GM12891 (cell line): ENCODE measurements at regions not wholly inside any gene's neighbourhood (a gene's known extent, or its start where the extent isn't known, plus 50 kb on each side); places are given as distances from the start of the nearest gene placed in this dataset.

Source experiments
- DNase-seq: peaks from one replicate; pipeline ENCODE4 v3.0.0; 2011; ENCODE audit warnings: low spot score; ENCODE audit not compliant: insufficient read length
- FAIRE-seq: peaks from 2 replicates; lab custom pipeline; 2011; peaks lifted over from hg19 to GRCh38; lab: Jason Lieb, UNC
- PAX5 ChIP-seq: IDR thresholded peaks from 2 replicates; pipeline ENCODE4 v1.6.1; 2011; ENCODE audit warnings: low read length, moderate library complexity, mild to moderate bottlenecking; ENCODE audit not compliant: insufficient read depth, severe bottlenecking
- POLR2A ChIP-seq: IDR thresholded peaks from 2 replicates; pipeline ENCODE4 v1.6.1; 2011; ENCODE audit warnings: low read depth, low read length, control low read depth
- POLR2AphosphoS5 ChIP-seq: IDR thresholded peaks from 2 replicates; pipeline ENCODE4 v1.6.1; 2011; ENCODE audit warnings: low read depth, low read length, control low read depth
- POU2F2 ChIP-seq: IDR thresholded peaks from 2 replicates; pipeline ENCODE4 v1.6.1; 2011; ENCODE audit warnings: low read depth, mild to moderate bottlenecking, control low read depth, low read length, moderate library complexity
- SPI1 ChIP-seq: IDR thresholded peaks from 2 replicates; pipeline ENCODE4 v1.6.1; 2011; ENCODE audit warnings: low read depth, low read length, control low read depth
- TAF1 ChIP-seq: IDR thresholded peaks from 2 replicates; pipeline ENCODE4 v1.6.1; 2011; ENCODE audit warnings: low read depth, low read length, control low read depth

DNA sequence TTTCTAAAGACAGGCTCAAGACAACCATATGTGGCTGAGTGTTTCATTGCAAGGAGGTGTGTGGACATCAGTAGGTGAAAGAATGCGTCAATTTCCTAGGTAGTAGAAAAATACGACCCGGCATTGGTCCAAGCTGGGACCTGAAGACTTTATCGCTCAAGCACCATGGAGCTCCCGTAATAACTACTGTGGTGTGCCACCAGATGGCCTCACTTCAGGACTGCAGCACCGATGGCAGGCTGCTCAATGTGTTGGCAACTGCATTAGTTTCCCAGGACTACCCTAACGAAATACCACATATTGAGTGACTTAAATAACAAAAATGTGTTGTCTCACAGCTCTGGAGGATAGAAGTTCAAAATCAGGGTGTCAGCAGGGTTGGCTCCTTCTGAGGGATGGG is 72.4 kb upstream of the FAT3 start:
- no peak for DNase-seq
- FAIRE-seq, result no peak
- TF ChIP-seq POU2F2 (no peak), TAF1 (no peak), POLR2AphosphoS5 (no peak), SPI1 (no peak), POLR2A (no peak), PAX5 (no peak)

DNA sequence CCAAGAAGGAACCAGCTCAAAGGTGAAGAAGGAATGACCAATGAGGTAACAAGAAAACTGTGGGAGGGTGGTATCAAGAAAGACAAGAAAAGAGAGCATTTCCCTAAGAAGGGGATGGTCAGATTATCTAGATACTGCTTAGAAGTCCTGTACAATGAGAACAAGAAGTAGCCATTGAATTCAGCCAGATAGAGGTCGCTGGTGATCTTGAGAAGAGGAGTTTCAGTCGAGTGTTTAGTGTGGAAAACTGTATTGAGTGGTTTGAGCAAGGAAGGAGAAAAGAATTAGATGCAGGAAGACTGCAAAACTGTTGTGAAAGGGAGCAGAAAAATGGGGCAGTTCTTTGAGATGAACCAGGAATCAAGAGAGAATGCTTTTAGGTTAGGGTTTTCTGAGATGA is 74.6 kb upstream of the FAT3 start:
- TF ChIP-seq POLR2A (no peak), PAX5 (no peak), POLR2AphosphoS5 (no peak), SPI1 (no peak), POU2F2 (no peak), TAF1 (no peak)
- no peak for FAIRE-seq
- DNase-seq, result no peak

DNA sequence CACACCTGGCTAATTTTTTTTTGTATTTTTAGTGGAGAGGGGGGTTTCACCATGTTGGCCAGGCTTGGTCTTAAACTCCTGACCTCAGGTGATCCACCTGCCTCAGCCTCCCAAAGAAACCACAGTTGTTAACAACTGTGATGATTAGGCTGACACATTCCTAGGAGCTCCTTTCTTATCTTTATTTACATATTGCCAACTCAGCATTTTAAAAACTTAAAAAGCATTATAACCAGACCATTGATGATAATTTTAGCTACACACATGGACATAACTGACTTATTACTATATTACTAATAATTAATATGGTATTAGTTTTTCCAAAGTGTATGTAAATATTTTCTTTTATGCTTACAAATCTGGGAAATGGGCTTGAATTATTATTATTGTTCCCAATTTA is 82.9 kb upstream of the FAT3 start:
- FAIRE-seq, result no peak
- TF ChIP-seq PAX5 (no peak), POLR2A (no peak), TAF1 (no peak), POU2F2 (no peak), SPI1 (no peak), POLR2AphosphoS5 (no peak)

DNA sequence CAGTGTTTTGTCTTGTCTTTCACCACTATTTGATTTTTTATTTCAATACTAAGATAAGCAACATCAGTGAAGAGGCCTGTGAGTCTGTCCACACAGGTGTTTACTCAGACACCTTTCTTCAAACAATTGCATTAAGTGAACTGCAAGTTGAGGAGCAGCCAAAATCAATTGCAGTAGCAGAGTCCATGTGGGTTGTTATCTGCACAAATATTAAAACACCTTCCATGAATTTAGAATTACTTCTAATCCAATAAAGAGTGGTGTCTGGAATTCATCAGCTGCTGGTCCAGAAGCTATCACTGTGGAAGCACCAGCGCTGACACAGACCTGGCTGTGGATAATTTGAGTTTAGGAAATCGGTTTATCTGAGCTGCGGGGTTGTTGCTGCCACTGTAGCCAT is 83.5 kb upstream of the FAT3 start:
- TF ChIP-seq POU2F2 (no peak), TAF1 (no peak), POLR2AphosphoS5 (no peak), POLR2A (no peak), SPI1 (no peak), PAX5 (no peak)
- FAIRE-seq (no peak), DNase-seq (no peak)

More for the DNA sequence above, 82.9 kb upstream of the FAT3 start:
- DNase-seq, result no peak

DNA sequence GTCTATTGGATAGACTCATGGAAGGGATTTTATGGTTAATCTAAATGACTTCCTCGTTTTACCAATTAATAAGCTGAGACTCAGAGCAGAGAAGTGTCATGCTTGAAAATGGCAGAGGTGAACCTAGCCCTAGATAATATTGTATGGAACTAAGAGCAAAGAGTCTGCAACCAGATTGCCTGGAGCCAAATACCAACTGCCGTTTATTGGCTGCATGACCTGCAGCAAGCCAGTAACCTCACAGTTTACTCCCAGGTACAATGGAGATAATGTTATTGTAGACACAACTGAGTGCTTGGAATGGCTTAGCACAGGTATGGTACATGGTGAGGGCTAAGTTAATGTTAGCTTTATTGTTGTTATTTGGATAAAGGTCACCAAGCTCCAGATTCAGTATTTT is 84.6 kb upstream of the FAT3 start:
- DNase-seq (no peak), FAIRE-seq (no peak)
- TF ChIP-seq POLR2A, result no peak
- TF ChIP-seq TAF1, result no peak
- no peak for TF ChIP-seq POLR2AphosphoS5
- no peak for TF ChIP-seq PAX5
- TF ChIP-seq POU2F2, result no peak
- no peak for TF ChIP-seq SPI1

DNA sequence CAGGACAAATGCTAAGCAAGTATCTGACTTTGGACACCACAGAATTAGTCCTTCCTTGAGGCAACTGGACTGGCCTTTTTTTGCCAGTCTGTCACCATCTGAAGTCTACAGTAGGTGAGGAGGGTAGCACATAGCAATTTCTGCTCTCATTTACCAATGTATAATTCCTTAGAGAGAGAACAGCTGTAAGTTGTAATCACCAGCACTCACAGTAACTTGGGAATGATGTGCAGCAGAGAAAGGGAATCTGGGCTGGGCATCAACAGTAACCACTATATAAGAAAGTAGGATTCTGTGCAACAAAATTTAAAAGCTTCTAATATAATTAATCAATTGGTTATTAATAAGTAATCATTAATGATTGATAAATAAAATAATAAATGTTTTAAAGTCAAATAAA is 86.3 kb upstream of the FAT3 start:
- DNase-seq (no peak), FAIRE-seq (no peak)
- TF ChIP-seq POLR2AphosphoS5 (no peak), POLR2A (no peak), PAX5 (no peak), POU2F2 (no peak), TAF1 (no peak), SPI1 (no peak)

DNA sequence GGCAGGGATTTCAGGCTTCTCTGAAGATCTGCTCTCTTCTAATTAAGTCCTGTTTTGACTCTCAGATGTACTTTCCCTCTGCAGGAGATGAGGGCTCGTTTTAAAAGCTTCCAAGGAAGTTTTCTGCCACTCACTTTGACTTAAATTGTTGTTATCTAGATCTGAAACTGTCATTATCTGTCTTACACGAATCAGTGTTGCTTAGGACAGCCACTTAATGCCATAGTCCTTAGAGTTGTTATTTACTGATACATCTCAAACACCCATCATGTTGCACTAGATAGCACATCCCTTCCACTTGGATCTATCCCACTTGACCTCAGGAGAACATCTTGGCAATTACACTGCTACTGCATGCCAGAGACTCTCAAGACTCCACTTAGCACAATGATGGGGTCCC is 86.9 kb upstream of the FAT3 start:
- FAIRE-seq, result no peak
- no peak for DNase-seq
- no peak for TF ChIP-seq TAF1
- TF ChIP-seq POLR2AphosphoS5, result no peak
- TF ChIP-seq PAX5, result no peak
- TF ChIP-seq POLR2A, result no peak
- no peak for TF ChIP-seq POU2F2
- TF ChIP-seq SPI1, result no peak

DNA sequence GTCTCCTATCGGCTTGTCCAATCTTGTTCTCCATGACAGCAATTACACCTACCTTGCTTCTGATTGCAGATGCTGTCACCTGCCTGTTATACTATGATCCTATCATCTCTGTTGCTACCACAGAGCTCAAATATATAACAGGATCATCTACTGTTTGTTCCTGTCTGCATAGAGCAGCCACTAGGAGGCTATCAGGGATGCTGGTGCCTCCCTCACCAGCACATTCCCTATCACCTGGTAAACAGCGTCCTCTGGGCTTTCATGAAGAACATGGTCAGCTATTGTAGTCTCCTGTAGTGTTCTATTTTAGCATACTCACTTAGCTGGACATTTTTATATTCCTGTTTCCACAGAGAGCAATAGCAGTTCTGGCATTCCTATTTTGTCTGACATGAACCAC is 87.8 kb upstream of the FAT3 start:
- no peak for FAIRE-seq

DNA sequence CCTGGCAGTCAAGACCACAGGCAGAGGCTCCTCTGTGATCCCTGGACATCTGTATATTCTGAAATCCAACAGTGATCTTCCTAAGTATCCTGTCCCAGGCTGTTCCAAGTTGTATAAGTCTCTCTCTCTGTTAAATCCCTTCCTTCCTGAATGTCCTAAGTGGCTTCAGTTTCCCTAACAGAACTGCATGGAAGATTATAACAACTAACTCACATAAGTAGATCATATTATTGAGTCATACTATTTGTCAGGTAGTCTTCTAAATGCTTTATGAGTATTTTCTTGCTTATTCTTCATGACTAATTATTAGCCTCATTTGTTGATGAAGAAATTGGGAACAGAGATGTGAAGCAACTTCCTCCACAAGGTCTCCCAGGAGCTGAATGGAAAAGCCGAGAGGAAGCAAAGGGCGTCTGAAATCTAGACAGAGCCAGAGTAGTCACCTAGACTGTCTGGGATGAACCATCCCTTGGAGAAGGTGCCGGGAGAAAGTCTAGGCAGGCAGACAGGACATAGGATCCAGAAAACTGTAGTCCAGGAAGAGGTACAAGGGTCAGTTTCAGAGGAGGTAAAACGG is 93.2 kb upstream of the FAT3 start:
- FAIRE-seq, result no peak
- TF ChIP-seq POU2F2 (no peak), SPI1 (no peak), POLR2A (no peak), POLR2AphosphoS5 (no peak), PAX5 (no peak), TAF1 (no peak)

More for the DNA sequence above, 87.8 kb upstream of the FAT3 start:
- DNase-seq, result no peak
- TF ChIP-seq PAX5 (no peak), SPI1 (no peak), POLR2A (no peak), POU2F2 (no peak), POLR2AphosphoS5 (no peak), TAF1 (no peak)

More for the DNA sequence above, 93.2 kb upstream of the FAT3 start:
- no peak for DNase-seq
